AG09309 (cell line): ENCODE measurements at regions not wholly inside any gene's neighbourhood (a gene's known extent, or its start where the extent isn't known, plus 50 kb on each side); places are given as distances from the start of the nearest gene placed in this dataset.

Experiments used
- DNase-seq: peaks from one replicate; pipeline ENCODE4 v3.0.0-alpha.2; 2010; ENCODE audit warnings: low read depth
- H3K4me3 ChIP-seq: 2 replicates; pipeline ENCODE4 v1.5.1; 2011; ENCODE audit warnings: mild to moderate bottlenecking, low read depth, low read length, moderate library complexity; ENCODE audit not compliant: control insufficient read depth
- CTCF ChIP-seq: IDR thresholded peaks from 2 replicates; pipeline ENCODE4 v1.5.1; 2011; ENCODE audit warnings: mild to moderate bottlenecking, low read depth, low read length, inconsistent platforms; ENCODE audit not compliant: insufficient read depth, control insufficient read depth; ENCODE audit errors: missing control alignments

- no peak overlapping the region for H3K4me3 ChIP-seq
- TF ChIP-seq CTCF: no peak
- no peak for DNase-seq
Observed at GRCh38 chr5:168005093-168005492, 286.4 kb upstream of the WWC1 start.

- no peak for TF ChIP-seq CTCF
- H3K4me3 ChIP-seq: no peak overlapping the region
- no peak for DNase-seq
Observed at GRCh38 chr5:168005936-168006335, 285.5 kb upstream of the WWC1 start.

GRCh38 chr5:168006456-168007130, 284.9 kb upstream of the WWC1 start:
- no peak for TF ChIP-seq CTCF
- H3K4me3 ChIP-seq: no peak overlapping the region
- DNase-seq: no peak

GRCh38 chr5:168007286-168007685, 284.2 kb upstream of the WWC1 start:
- no peak for TF ChIP-seq CTCF
- DNase-seq: no peak
- no peak overlapping the region for H3K4me3 ChIP-seq

GRCh38 chr5:168008555-168008954, 282.9 kb upstream of the WWC1 start:
- TF ChIP-seq CTCF: no peak
- no peak for DNase-seq
- no peak overlapping the region for H3K4me3 ChIP-seq

- no peak overlapping the region for H3K4me3 ChIP-seq
- no peak for DNase-seq
- TF ChIP-seq CTCF: no peak
Observed at GRCh38 chr5:168011096-168011495, 280.3 kb upstream of the WWC1 start.
